ENCODE measurements at regions not wholly inside any gene's neighbourhood (a gene's known extent, or its start where the extent isn't known, plus 50 kb on each side); places are given as distances from the start of the nearest gene placed in this dataset.
"Not testable (repeated sequence)": the region's sequence is repeated elsewhere in the genome, so short reads cannot be mapped to it uniquely, and the experiment has no call there.

GRCh38 chr15:53034767-53035245, 244.7 kb upstream of the ONECUT1 start:
- DNase-seq (ENCODE audit: low read depth): no peak

GRCh38 chr15:53033709-53034108, 243.6 kb upstream of the ONECUT1 start:
- no peak for DNase-seq (ENCODE audit: low read depth)

- no peak for DNase-seq (ENCODE audit: low read depth)
These were observed 241.3 kb upstream of the ONECUT1 start for GRCh38 chr15:53031469-53031868.

GRCh38 chr15:53022788-53023187, 232.7 kb upstream of the ONECUT1 start:
- no peak for DNase-seq (ENCODE audit: low read depth)

GRCh38 chr15:53013329-53013728, 223.2 kb upstream of the ONECUT1 start:
- no peak for DNase-seq (ENCODE audit: low read depth)

- not testable (repeated sequence) for DNase-seq (ENCODE audit: low read depth)
These were observed 221.6 kb upstream of the ONECUT1 start for GRCh38 chr15:53011779-53012178.

GRCh38 chr15:53009093-53009492, 219.0 kb upstream of the ONECUT1 start:
- no peak for DNase-seq (ENCODE audit: low read depth)

- DNase-seq (ENCODE audit: low read depth): no peak
These were observed 210.3 kb upstream of the ONECUT1 start for GRCh38 chr15:53000409-53000808.

GRCh38 chr15:52997123-52997522, 207.0 kb upstream of the ONECUT1 start:
- DNase-seq (ENCODE audit: low read depth): no peak

- no peak for DNase-seq (ENCODE audit: low read depth)
These were observed 204.2 kb upstream of the ONECUT1 start for GRCh38 chr15:52994290-52994689.

- no peak for DNase-seq (ENCODE audit: low read depth)
These were observed 194.4 kb upstream of the ONECUT1 start for GRCh38 chr15:52984507-52984906.

- DNase-seq (ENCODE audit: low read depth): no peak
These were observed 190.3 kb upstream of the ONECUT1 start for GRCh38 chr15:52980446-52980845.

GRCh38 chr15:52976516-52977075, 186.5 kb upstream of the ONECUT1 start:
- DNase-seq (ENCODE audit: low read depth): no peak

- DNase-seq (ENCODE audit: low read depth): no peak
These were observed 185.9 kb upstream of the ONECUT1 start for GRCh38 chr15:52975941-52976449.

- no peak for DNase-seq (ENCODE audit: low read depth)
These were observed 173.7 kb upstream of the ONECUT1 start for GRCh38 chr15:52963865-52964264.

- DNase-seq (ENCODE audit: low read depth): no peak
These were observed 170.1 kb upstream of the ONECUT1 start for GRCh38 chr15:52960283-52960682.

- DNase-seq (ENCODE audit: low read depth): no peak
These were observed 153.6 kb upstream of the ONECUT1 start for GRCh38 chr15:52943746-52944145.

- DNase-seq (ENCODE audit: low read depth): no peak
These were observed 146.4 kb upstream of the ONECUT1 start for GRCh38 chr15:52936489-52936888.

- no peak for DNase-seq (ENCODE audit: low read depth)
These were observed 135.0 kb upstream of the ONECUT1 start for GRCh38 chr15:52925130-52925529.

- no peak for DNase-seq (ENCODE audit: low read depth)
These were observed 134.5 kb upstream of the ONECUT1 start for GRCh38 chr15:52924630-52925029.

- DNase-seq (ENCODE audit: low read depth): no peak
These were observed 133.5 kb upstream of the ONECUT1 start for GRCh38 chr15:52923626-52924025.

- no peak for DNase-seq (ENCODE audit: low read depth)
These were observed 132.7 kb upstream of the ONECUT1 start for GRCh38 chr15:52922871-52923270.

- no peak for DNase-seq (ENCODE audit: low read depth)
These were observed 122.0 kb upstream of the ONECUT1 start for GRCh38 chr15:52912172-52912571.

GRCh38 chr15:52893338-52893737, 103.2 kb upstream of the ONECUT1 start:
- no peak for DNase-seq (ENCODE audit: low read depth)
